OCI-LY3 (cell line): ENCODE measurements at regions not wholly inside any gene's neighbourhood (a gene's known extent, or its start where the extent isn't known, plus 50 kb on each side); places are given as distances from the start of the nearest gene placed in this dataset.

Source experiments
- EZH2phosphoT487 ChIP-seq: fragments of 200-600 bp; shearing (Covaris generic); IDR thresholded peaks from 2 replicates; pipeline ENCODE4 v1.6.1; 2018; ENCODE audit warnings: antibody characterized with exemption, mixed run types, low read depth
- TF ChIP-seq, protein P1 (sequence below): fragments of 200-600, 300-600 bp; sonication (generic); IDR thresholded peaks from 2 replicates; pipeline ENCODE4 v1.5.1; 2014; ENCODE audit warnings: antibody characterized with exemption, low read length, low read depth

GRCh38 chr2:220496513-220496912 is 869.1 kb downstream of the SLC4A3 start:
- TF ChIP-seq, protein P1, sequence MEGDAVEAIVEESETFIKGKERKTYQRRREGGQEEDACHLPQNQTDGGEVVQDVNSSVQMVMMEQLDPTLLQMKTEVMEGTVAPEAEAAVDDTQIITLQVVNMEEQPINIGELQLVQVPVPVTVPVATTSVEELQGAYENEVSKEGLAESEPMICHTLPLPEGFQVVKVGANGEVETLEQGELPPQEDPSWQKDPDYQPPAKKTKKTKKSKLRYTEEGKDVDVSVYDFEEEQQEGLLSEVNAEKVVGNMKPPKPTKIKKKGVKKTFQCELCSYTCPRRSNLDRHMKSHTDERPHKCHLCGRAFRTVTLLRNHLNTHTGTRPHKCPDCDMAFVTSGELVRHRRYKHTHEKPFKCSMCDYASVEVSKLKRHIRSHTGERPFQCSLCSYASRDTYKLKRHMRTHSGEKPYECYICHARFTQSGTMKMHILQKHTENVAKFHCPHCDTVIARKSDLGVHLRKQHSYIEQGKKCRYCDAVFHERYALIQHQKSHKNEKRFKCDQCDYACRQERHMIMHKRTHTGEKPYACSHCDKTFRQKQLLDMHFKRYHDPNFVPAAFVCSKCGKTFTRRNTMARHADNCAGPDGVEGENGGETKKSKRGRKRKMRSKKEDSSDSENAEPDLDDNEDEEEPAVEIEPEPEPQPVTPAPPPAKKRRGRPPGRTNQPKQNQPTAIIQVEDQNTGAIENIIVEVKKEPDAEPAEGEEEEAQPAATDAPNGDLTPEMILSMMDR, result no peak
- TF ChIP-seq EZH2phosphoT487, result no peak
